Upper lobe of right lung (tissue), 1 donor: ENCODE measurements at regions not wholly inside any gene's neighbourhood (a gene's known extent, or its start where the extent isn't known, plus 50 kb on each side); places are given as distances from the start of the nearest gene placed in this dataset.
A peak's percentile ranks its signal among the peaks of the same experiment; 100 is the strongest.

Experiments used
- ATAC-seq: fragments of 200-7000 bp; cut with Tn5 transposase; one replicate; pipeline ENCODE4 v1.9.1; 2020; ENCODE audit warnings: mild to moderate bottlenecking, moderate library complexity
- DNase-seq: peaks from one replicate; pipeline ENCODE4 v3.0.0-alpha.2; 2020
- H3K27ac ChIP-seq: fragments of 200-600 bp; one replicate; pipeline ENCODE4 v1.8.0; 2022
- H3K27me3 ChIP-seq: fragments of 200-600 bp; one replicate; pipeline ENCODE4 v1.8.0; 2022; ENCODE audit warnings: mild to moderate bottlenecking
- H3K36me3 ChIP-seq: fragments of 200-600 bp; one replicate; pipeline ENCODE4 v1.8.0; 2022
- H3K4me1 ChIP-seq: fragments of 200-600 bp; one replicate; pipeline ENCODE4 v1.8.0; 2022
- H3K4me3 ChIP-seq: fragments of 200-600 bp; one replicate; pipeline ENCODE4 v1.8.0; 2022; ENCODE audit warnings: mild to moderate bottlenecking
- H3K9me3 ChIP-seq: fragments of 200-600 bp; one replicate; pipeline ENCODE4 v1.8.0; 2022
- CTCF ChIP-seq: fragments of 200-600 bp; IDR thresholded peaks from one replicate; pipeline ENCODE4 v1.8.0; 2022; ENCODE audit warnings: antibody characterized with exemption
- intact Hi-C: fragments of 100-400 bp; cut with DNase I; formaldehyde crosslinking; loops from one replicate; pipeline ENCODE4 v1.11.0; 2022
- donor health status: DM: no; HTN: yes; CAD: no; lungs with severe emphysema.

GRCh38 chr6:4398791-4399190 is 263.4 kb upstream of the ECI2 start:
- intact Hi-C loops = no loop called here
- Histone ChIP-seq H3K27me3 (no peaks in the 10 kb centered on the region), H3K4me1 (peaks cover 5% of the 10 kb centered on the region), H3K36me3 (no peaks in the 10 kb centered on the region), H3K4me3 (no peak overlapping the region), H3K9me3 (no peaks in the 10 kb centered on the region), H3K27ac (no peak overlapping the region)
- ATAC-seq = no peak
- DNase-seq = no peak
- no peak for TF ChIP-seq CTCF

GRCh38 chr6:4397307-4397706 is 261.9 kb upstream of the ECI2 start:
- no peak for ATAC-seq
- TF ChIP-seq CTCF = no peak
- intact Hi-C loops = no loop called here

DNA sequence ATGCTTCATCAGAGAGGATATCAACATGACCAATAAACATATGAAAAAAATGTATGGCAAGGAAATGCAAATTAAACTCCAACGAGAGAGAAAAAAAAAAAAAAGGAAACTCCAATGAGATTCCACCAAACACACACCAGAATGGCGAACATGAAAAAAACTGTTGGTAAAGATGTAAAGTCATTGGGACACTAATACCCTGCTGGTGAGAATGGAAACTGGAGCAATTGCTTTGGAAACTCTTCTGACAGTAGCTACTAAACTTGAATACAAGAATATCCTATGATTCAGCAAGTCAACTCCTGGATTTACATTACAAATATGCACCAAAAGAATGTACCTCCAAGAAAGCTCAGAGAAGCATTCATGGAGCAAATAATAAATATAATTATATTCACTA is 260.7 kb upstream of the ECI2 start:
- H3K9me3 ChIP-seq = no peaks in the 10 kb centered on the region
- DNase-seq = no peak
- no peak for ATAC-seq
- intact Hi-C loops = no loop called here
- TF ChIP-seq CTCF = no peak
- H3K4me1 ChIP-seq = no peaks in the 10 kb centered on the region
- H3K27me3 ChIP-seq = no peaks in the 10 kb centered on the region
- no peak overlapping the region for H3K27ac ChIP-seq
- no peaks in the 10 kb centered on the region for H3K36me3 ChIP-seq
- no peak overlapping the region for H3K4me3 ChIP-seq

More at GRCh38 chr6:4397307-4397706, 261.9 kb upstream of the ECI2 start:
- H3K36me3 ChIP-seq = no peaks in the 10 kb centered on the region
- H3K4me3 ChIP-seq = no peak overlapping the region
- DNase-seq = no peak
- H3K27ac ChIP-seq = no peak overlapping the region
- H3K4me1 ChIP-seq = no peaks in the 10 kb centered on the region
- H3K9me3 ChIP-seq = no peaks in the 10 kb centered on the region
- H3K27me3 ChIP-seq = no peaks in the 10 kb centered on the region

DNA sequence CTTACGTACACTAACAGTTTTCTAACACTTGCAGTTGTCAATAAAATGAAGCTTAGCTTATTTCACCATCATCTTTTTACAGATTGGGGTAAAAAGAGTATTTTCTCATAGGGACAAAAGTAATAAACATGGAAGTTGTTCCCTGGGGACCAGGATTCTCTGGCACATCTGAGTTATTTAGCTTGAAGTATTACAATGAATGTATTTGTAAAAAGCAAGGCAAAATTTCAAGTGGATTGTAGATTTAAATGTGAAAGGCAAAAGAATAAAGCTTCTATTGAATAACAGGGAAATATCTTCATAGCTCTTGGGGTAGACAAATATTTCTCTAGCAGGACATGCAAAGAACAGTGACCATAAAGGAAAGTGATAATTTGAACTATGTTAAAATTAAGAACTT is 260.0 kb upstream of the ECI2 start:
- H3K4me3 ChIP-seq = no peak overlapping the region
- DNase-seq (no peak), ATAC-seq (no peak)
- intact Hi-C loops = no loop called here
- H3K9me3 ChIP-seq = no peaks in the 10 kb centered on the region
- H3K36me3 ChIP-seq = no peaks in the 10 kb centered on the region
- H3K4me1 ChIP-seq = no peaks in the 10 kb centered on the region
- no peak for TF ChIP-seq CTCF
- no peak overlapping the region for H3K27ac ChIP-seq
- H3K27me3 ChIP-seq = no peaks in the 10 kb centered on the region

- DNase-seq (no peak), ATAC-seq (peak; percentile 70)
- Histone ChIP-seq H3K36me3 (no peaks in the 10 kb centered on the region), H3K4me3 (no peak overlapping the region), H3K9me3 (no peaks in the 10 kb centered on the region), H3K4me1 (no peaks in the 10 kb centered on the region), H3K27ac (no peak overlapping the region), H3K27me3 (no peaks in the 10 kb centered on the region)
- TF ChIP-seq CTCF = no peak
- intact Hi-C loops = no loop called here
These were observed 259.4 kb upstream of the ECI2 start for GRCh38 chr6:4394786-4395185.

GRCh38 chr6:4388675-4389074 is 253.3 kb upstream of the ECI2 start:
- Histone ChIP-seq H3K9me3 (peaks cover 10% of the 10 kb centered on the region), H3K36me3 (no peaks in the 10 kb centered on the region), H3K4me3 (no peak overlapping the region), H3K27me3 (no peaks in the 10 kb centered on the region), H3K27ac (no peak overlapping the region), H3K4me1 (no peaks in the 10 kb centered on the region)
- TF ChIP-seq CTCF = no peak
- no peak for ATAC-seq
- intact Hi-C loops = no loop called here
- no peak for DNase-seq
